ENCODE measurements at regions not wholly inside any gene's neighbourhood (a gene's known extent, or its start where the extent isn't known, plus 50 kb on each side); places are given as distances from the start of the nearest gene placed in this dataset.

DNA sequence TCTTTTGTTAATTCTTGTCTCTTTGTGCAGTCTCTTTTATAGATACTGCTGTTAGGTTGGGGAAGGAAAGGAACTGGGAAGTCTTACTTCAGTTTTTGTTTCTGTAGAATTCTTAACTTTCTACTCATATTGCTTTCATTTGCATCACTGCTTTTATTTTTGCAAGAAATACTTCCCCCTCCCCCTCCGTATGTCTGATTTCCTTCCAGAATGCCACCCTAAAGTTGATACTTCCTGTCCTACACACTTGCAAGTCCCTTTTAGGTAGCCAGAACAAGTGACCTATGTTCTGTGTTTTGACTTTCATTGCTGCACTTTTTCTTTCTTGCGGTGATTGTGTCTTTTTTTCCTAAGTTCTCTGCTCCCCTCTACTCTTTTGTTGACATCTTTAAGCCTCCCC, 477.4 kb downstream of the RSL24D1 start:
- no peak overlapping the region for H3K27ac ChIP-seq (ENCODE audit: insufficient read depth, low read length, poor library complexity, severe bottlenecking)
- no peaks in the 10 kb centered on the region for H3K36me3 ChIP-seq (ENCODE audit: control insufficient read depth, insufficient read depth, low read length)
- H3K4me3 ChIP-seq (ENCODE audit: insufficient read depth, low read depth, low read length, poor library complexity, severe bottlenecking) = no peak overlapping the region
- no peak for DNase-seq
- no peaks in the 10 kb centered on the region for H3K9me3 ChIP-seq (ENCODE audit: control insufficient read depth, low read length)
- no peaks in the 10 kb centered on the region for H3K4me1 ChIP-seq (ENCODE audit: control insufficient read depth, insufficient read depth, low read length, poor library complexity, severe bottlenecking)
- no peaks in the 10 kb centered on the region for H3K27me3 ChIP-seq (replicated peaks; ENCODE audit: control insufficient read depth, insufficient read depth, low read length, poor library complexity, severe bottlenecking)

DNA sequence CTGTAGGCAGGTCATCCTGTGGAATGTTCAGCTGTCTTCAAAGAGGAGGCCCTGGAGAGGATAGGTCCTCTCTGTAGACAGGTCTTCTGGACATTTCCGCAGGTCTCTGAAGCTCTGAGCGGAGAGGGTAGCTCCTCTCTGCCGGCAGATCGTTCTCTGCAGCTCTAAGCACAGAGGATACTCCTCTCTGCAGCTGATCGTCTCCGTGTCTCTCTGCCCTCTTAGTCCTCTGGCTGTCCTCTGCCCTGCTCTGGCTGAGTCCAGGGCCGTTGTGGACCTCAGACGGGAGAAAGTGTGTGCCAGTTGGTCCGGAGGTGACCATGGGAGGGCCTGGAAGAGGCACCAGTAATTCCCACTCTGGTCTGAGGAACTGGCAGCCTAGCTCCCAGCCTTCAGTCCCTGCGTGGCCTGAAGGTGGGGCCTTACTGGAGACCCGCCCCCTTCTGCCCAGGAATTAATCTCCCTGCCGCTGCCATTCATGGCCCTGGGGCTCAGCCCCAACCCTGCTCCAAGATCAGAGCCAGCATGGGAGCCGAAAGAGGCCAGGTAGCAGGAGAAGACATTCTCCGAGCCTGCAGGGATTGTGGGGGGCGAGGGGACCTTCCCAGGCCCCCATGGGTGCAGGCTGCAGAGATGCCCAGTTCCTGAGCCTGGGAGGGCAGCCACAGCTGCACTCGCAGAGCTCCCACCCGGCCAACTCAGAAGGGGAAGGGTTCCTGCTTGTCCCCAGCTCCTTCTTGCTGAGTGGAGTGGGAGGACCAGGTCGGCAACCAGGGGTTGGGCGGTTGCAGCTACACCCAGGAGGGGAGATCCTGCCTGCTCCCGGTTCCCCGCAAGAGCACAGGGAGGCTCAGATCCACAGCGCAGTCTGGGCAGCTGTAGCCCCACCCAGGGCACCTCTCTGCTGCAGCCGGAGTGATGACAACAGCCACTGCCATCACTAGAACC, 488.7 kb downstream of the RSL24D1 start:
- H3K4me1 ChIP-seq (ENCODE audit: control insufficient read depth, insufficient read depth, low read length, poor library complexity, severe bottlenecking) = no peaks in the 10 kb centered on the region
- no peaks in the 10 kb centered on the region for H3K27me3 ChIP-seq (replicated peaks; ENCODE audit: control insufficient read depth, insufficient read depth, low read length, poor library complexity, severe bottlenecking)
- no peaks in the 10 kb centered on the region for H3K36me3 ChIP-seq (ENCODE audit: control insufficient read depth, insufficient read depth, low read length)
- no peak for DNase-seq
- H3K9me3 ChIP-seq (ENCODE audit: control insufficient read depth, low read length) = no peaks in the 10 kb centered on the region
- H3K27ac ChIP-seq (ENCODE audit: insufficient read depth, low read length, poor library complexity, severe bottlenecking) = no peak overlapping the region
- no peak overlapping the region for H3K4me3 ChIP-seq (ENCODE audit: insufficient read depth, low read depth, low read length, poor library complexity, severe bottlenecking)

DNA sequence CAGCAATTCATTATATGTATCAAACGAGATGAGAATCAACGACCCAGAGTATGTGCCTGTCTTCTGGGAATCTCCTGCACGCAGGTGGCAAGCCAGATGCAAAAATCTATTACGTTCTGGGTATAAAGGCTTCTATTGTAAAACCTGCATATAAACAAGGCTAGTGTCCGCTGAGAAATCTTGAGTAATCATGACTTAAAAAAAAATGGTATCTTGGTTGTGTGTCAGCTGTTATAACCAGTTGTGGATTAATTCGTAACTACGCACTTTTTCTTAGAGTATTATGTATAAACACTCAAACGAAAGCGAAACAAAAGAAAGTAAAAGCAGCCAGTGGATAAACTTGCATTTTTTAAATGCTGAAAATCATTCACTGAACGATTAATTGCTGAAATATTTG, 509.1 kb downstream of the RSL24D1 start:
- Histone ChIP-seq H3K4me3 (ENCODE audit: insufficient read depth, low read depth, low read length, poor library complexity, severe bottlenecking) (no peak overlapping the region), H3K36me3 (ENCODE audit: control insufficient read depth, insufficient read depth, low read length) (no peaks in the 10 kb centered on the region), H3K9me3 (ENCODE audit: control insufficient read depth, low read length) (no peaks in the 10 kb centered on the region), H3K4me1 (ENCODE audit: control insufficient read depth, insufficient read depth, low read length, poor library complexity, severe bottlenecking) (no peaks in the 10 kb centered on the region), H3K27ac (ENCODE audit: insufficient read depth, low read length, poor library complexity, severe bottlenecking) (no peak overlapping the region), H3K27me3 (replicated peaks; ENCODE audit: control insufficient read depth, insufficient read depth, low read length, poor library complexity, severe bottlenecking) (no peaks in the 10 kb centered on the region)
- DNase-seq = no peak

Data from effector memory CD4-positive, alpha-beta T cell (primary cell).